ENCODE measurements at regions not wholly inside any gene's neighbourhood (a gene's known extent, or its start where the extent isn't known, plus 50 kb on each side); places are given as distances from the start of the nearest gene placed in this dataset.

DNA sequence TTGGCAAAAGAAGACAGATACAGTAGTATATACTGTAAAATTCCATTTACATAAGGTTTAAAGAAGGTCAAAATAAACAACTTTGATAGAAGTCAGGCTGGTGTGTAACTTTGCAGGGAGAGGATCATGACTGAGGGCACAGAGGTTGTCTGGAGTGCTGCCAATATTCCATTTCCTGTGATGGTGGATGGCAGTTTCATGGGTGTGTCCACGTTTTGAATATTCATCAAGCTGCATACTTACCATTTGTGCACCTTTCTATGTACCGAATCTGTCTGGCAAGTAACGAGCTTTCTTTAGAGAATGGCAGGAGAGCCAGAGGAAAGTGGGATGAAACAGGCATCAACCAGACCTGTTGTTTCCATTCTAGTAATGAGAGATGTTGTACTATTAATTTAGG, 420.5 kb upstream of the HTR2A start:
- no peak for DNase-seq

DNA sequence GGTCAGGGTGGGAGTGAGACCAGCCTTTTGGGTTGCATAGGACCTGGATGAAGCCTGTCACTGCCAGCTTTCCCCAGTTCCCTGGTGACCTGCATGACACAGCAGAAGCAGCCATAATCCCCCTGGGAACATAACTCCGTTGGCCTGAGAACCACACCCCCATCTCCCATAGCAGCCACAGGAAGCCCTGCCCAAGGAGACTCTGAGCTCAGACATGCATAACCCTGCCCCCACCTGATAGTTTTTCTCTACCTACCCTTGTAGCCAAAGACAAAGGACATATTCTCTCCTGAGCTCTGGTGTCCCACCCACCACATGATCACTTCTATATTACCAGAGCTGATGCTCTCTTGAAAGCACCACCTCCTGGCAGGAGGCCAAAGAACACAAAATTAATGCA, 413.5 kb upstream of the HTR2A start:
- no peak for DNase-seq

DNA sequence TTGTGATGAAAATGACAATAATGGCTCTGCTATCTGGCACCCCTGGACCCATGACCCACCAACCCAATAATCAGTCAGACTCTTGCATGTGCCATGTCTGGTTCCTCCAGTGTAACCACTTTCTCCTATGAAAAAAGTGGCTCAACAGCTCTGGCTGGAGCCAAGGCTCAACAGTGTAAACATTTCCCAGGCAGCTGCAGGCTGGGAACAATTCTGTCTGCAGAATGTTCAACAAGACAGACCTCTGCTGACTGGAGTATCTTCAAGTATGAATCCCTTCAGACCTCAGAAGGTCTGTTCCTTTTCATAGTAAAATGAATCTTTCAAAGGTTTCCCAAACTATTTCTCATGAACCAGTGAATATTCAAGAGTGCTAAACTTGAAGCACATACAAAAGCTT, 410.1 kb upstream of the HTR2A start:
- no peak for DNase-seq

DNA sequence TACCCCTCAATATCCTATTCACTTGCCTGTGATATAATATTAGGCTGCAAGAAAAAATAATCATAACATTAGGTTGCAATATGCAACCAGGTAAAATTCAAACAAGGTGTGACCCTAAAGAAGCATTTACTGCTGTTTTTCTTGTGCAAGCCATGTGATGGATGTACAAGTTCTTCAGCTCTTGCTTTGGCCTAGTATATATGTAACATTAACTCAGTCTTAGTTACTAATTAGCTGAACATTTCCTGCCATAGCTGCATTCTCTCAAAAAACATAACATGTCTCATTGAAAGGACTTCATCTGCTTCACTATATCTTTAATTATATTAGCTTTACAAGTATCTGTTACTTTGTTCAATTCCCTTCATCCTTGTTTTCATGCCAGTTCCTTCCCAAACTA, 406.8 kb upstream of the HTR2A start:
- no peak for DNase-seq

DNA sequence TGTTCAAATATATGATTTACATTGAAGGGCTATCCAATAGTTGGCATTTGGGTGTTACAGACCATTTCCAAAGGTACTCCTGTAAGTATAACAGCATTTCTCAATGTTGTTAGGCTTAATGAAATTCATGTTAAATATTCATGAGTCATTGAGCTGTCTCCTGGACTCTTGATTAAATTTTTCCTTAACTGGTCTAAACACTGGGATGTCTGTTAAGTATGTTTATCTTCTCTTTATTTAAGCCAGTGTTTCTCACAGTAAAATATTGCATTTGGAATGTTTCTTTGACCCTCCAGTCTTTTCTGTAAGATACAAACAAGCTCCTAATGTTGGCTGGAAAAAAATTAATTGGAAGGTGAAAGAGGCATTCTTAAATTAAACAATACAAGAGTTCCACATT, 402.5 kb upstream of the HTR2A start:
- DNase-seq, result no peak

DNA sequence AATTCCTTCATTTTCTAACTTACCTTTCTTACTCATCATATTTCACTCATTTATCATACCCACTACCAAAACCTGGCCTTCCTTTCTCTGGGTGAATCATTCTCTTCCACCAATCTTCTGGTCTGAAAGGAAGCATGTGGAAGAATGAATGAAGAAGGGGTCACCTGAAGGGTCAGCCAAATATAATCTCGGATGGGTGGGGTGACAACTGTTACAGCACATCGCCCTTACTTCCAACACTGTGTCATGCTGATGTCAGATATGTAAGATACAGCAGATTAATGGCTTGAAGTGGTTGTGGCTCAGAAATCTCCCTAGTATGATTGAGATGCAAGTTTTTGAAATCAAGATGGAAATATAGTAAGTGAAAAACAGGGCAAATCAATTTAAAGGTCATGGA, 401.7 kb upstream of the HTR2A start:
- DNase-seq, result no peak

DNA sequence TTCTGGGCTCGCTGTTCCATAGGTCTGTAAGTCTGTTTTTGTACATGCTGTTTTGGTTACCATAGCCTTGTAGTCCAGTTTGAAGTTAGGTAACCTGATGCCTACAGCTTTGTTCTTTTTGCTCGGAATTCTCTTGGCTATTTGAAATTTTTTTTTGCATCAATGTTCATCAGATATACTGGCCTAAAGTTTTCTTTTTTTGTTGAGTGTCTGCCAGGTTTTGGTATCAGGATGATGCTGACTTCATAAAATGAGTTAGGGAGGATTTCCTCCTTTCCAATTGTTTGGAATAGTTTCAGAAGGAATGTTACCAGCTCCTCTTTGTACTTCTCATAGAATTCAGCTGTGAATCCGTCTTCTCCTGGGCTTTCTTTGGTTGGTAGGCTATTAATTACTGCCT, 397.8 kb upstream of the HTR2A start:
- no peak for DNase-seq

DNA sequence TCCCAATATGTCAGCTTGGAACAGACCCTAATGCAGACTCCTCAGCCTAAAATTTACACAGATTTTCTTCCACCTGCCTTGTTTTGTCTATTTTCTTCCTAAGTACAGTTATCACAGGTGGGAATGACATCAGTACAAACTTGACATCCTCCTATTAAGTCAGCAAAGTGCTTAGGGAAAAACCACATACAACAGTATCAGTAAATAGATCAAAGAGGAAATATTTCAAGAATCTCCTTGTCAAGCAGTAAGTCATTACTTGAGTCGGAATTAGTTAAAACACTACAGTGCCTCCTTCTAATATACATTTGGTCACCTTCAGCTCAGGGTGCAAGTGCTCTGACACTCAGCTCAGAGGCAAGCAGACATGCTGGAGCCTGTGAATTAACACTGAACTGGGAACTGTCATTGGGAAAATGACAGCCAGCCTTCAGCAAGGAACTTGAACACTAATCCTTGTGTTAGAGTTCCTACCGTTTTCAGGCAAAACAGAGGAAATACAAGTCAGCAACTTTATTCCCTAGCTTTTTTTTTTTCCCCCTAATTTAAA, 394.3 kb upstream of the HTR2A start:
- no peak for DNase-seq

DNA sequence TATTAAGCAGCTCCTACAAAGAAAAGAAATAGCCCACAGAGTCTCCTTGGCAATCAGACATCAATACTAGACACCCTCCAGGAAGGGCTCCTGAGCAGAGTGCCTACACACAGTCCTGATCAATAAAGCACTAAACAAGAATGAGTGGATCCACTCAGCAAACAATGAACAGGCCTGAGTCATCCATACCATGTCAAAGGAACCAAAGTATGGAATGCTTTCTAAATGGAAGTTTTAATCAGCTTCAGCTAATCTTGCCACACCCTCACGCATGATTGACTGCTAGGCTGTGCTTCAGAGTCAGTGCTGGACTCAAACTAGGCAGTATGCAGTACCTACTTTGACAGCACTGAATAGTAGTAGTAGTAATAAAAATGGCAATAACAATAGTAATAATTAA, 392.7 kb upstream of the HTR2A start:
- no peak for DNase-seq

DNA sequence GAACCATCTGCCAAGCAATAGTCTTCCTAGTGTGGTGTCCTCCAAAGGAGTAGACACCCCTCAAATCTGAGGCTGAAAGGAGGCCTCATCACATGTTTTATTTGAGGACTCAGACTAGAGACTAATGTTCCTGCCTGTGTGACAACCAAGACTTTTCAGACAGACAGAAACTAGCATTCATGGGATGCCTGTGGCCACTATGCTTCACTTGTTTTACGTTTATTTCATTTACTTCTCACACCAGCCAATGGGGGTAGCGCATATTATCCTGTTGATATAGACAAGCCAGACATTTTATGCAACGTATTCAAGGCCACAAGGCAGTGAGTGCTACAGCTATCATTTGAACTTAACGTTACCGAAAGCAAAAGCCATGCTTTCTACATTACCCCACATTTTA, 391.7 kb upstream of the HTR2A start:
- DNase-seq, result no peak

DNA sequence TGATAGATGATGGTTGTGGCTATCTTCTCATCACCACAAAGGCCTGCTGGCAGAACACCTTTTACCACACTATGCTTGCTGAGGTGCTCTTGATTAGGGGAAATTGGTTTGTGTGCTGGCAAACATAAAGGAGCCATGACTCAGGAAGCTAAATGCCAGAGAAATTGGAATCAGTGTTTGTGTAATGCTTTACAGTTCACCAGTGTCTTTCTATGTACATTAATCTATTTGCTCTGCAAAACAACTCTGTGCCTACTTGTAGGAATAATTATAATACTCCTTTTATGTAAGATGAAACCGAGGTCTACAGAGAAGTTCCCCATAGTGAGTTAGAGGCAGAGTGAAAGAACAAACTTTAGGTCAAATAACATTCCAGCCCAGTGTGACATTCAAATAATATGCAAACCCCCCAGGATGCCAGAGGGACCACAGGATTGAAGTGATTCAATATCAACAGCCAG, 390.5 kb upstream of the HTR2A start:
- DNase-seq, result no peak

DNA sequence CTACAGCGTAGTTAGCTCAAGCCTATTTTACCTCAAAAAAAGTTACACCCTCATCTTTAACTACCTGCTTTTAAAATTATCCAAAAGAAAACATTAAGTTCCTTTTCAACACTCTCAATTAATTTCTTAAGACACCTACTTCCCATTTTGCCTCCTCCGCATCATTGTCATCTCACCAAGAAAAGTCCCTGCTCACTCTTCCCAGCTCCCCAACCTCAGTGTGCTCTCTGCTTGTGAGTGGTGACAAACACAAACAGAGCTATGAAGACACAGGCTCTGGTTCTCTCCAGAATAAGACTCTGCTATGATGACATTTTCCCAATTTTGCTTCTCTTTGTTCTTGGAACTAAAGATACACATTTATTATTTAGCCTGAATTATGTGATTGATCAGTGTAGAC, 385.1 kb upstream of the HTR2A start:
- no peak for DNase-seq

DNA sequence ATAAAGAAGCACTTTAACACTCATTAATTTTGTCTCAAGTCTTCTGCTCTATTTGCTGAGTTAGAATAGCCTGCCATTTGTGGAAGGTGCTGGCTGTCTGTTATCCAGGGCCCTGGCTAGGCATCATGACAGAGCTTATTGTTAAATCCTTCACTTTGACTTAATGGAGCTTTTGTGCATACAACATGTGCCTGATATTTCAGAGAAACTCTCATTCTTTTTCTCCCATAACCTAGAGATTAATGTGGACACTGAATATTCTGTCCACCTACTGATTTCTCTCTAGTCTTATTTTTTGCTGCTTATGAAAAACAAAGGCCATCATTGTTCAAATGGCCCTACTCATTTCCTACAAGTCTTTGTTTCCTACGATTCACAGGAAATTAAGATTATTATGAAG, 383.1 kb upstream of the HTR2A start:
- DNase-seq, result no peak

DNA sequence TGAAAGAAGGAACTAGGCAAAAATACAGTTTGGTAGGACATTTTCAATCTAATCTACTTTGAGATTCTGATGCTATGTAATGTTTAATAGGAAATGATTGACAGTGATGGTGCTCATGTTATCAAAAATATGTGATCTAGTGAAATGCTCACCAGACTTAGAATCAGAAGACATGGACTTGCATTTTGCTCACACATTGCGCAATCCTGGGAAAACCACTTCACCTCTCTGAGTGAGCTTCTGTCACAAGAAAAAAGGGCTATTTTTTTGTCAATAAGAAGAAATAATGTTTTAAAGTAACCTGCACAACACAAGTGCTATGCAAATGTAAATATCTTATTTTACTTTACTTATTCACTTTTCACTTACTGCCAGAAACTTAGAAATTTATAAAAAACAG, 380.9 kb upstream of the HTR2A start:
- no peak for DNase-seq

DNA sequence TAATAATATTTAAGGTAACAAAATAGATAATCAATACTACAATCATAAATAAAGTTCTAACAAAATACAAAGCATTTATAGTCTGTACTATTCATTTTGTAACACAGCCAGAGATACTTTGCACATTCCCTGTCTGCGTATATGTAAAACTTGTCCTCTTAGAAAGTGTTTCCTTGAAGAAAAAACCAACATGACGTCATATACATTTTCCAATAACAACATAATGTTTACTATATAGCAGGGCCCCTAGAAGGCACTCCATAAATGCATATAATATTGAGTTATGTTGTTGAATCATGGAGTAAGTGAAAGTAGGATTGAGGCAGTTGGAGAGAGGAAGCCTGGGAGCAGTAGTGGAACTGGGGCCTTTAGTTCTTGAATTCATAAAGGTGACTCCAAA, 371.4 kb upstream of the HTR2A start:
- no peak for DNase-seq

DNA sequence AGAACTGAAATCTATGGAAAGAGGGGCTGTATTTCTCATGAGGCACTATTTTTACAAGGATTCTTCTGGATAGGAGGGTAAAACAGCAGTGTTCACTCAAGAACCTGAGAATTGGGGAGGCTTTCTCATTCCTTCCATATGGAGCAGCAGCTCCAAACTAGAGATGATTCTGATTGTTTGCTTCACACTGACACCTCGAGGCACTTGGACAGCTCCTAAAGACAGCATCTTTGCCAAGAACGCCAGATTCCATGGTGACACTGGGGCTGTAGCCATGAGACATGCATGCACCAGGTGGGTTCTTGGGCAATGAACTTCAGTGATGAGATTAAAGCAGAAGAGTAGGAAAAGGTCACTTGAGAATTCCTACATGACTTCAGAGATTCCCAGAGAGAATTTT, 361.5 kb upstream of the HTR2A start:
- DNase-seq, result no peak

DNA sequence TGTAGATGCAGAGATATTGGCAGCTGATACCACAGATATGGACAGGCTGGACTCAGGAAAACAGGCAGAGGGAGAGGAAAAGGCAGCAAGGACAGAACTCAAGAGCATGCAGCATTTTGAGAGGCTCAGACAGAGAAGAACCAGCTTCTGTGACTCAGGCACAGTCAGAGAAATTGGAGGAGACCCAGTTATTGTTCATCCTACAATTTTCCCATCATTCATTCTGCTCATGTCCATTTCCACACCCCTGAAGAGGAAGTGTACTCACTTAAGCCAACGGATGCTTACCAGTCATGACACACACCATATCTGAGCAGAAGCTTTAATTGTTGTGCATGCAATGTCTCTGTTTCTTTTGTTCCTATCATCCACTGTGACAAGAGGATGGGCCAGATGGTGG, 359.8 kb upstream of the HTR2A start:
- no peak for DNase-seq

DNA sequence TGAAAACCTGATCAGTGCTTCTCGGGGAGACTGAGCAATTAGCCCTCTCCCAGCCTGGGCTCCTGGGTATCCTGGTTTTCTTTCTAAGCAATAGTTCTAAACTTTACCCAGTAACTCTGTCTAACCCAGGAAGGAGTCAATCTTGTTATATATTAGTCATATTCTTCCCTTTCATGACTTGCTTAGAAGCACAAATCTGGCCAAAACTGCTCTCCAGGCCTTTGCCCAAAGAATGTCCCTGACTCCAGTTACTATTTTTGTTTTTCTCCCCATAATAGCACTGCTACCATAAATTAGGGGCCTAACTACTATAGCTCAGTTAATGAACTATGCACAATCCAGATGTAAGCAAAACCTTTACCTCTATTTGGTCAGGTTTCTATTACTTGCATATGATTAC, 355.8 kb upstream of the HTR2A start:
- DNase-seq, result no peak

DNA sequence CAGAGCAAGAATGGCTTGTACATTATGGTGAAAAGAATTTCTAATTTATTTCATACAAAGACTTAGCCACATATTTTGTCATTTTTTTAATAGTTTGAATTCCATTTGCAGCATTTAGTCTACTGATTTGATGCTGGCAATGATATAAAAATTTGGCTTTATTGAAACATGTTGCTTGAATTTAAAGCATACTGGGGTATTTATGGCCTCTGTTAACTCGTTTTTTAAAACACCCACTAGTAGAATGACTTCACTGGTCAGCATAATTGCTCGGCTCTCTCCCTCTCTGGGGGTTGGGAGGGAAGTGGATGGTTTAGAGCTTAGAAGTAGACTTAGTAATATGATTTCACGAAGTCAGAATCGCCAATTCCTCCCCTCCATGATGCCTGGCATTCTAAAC, 354.9 kb upstream of the HTR2A start:
- DNase-seq, result no peak

DNA sequence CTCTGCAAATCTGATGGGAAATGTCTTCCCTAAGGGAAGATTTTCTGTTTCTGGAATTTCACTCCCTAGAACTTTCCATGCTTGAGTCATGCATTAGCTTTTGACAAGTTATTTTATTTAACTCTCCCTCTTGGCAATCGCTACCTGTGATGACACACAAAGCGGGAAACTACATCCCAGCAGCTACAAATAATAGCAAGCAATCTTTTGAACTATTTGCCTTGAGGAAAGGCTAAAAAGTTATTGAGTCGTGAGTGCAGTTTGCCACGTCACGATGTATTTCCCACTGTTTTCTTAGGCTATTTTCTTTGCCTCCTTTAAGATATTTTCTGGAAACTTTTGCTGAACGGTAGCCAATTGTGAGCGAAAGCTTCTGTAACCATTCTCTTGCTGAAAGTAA, 353.3 kb upstream of the HTR2A start:
- no peak for DNase-seq

DNA sequence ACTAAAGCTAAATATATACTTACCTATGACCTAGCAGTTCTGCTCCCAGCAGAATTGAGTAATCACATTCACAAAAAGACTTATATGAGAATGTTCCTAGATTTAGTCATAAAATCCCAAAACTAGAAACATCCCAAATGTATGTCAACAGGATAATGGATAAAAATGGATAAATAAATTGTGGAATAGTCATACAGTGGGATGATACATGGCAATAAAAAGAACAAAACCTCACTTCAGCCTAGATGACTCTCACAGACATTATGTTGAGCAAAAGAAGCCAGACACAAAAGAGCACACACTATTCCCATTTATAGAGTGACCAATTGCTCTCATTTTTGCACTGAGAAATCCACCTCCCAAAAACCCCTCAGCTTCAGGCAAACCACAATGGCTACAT, 352.4 kb upstream of the HTR2A start:
- DNase-seq, result no peak

DNA sequence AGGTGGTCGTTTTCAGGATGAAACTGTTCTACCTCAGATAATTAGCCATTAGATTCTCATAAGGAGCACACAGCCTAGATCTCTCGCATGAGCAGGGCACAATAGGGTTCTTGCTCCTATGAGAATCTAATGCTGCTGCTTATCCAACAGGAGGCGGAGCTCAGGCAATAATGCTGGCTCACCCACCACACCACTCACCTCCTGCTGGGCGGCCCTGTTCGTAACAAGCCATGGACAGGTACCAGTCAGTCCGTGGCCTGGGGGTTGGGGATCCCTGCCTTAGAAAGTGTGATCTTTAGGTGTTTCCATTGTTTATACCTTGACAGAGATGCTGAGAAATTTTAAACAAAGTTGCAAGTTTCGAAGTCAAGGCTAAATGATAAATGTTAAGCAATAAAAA, 344.6 kb upstream of the HTR2A start:
- DNase-seq, result no peak

DNA sequence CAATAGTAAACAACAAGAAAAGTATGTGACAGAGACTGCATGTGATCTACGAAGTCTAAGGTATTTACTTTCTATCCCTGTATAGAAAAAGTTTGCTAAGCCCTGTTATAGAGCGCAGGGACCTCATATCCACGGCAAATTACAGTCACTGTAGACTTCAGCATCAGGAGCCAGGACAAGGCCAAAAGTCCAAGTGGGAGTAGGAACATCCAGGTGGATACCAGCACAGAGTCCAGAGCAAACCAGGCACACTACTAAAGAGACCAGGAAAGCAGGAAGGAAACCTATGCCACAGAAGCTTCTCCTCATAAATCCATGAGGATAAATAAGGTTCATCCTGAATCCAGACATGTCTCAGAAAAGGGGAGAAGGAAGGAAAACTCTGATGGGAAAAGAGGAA, 342.2 kb upstream of the HTR2A start:
- DNase-seq, result no peak

DNA sequence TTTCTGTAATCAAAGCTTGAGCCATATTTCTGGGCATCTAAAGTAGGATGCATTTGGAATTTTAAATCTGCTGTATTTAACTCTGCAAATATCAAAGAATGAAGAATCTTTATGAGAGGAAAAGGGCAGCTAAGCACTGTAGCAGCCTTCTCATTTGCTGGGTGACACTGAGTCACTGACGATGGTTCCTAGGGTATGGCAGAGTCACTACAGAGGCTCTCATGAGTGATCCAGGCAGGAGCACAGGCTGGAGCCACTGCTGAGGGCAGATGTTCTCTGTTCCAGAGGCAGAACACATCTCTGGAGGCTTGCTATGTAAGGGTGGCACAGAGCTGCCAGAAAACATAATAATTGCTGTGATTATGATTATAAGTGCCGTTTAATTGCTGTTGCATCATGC, 340.7 kb upstream of the HTR2A start:
- DNase-seq, result no peak

DNA sequence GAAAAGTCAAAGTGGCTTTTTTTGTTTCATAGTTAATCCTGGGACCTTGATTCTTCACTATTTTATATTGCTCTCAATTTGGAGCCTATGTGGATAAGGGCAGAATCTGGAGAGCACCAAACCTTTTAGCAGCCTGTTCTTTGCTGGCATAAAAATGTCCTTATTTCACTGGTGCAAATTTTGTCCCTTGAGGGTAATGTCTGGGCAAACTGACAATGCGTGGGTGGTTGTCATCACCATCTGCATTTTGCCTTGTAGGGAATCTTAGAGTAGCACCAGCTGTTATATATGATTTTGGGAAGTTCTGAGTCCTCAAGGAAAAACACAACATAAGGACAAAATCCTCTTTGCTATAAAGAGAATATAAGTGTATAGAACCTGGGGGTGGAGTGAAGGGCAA, 336.9 kb upstream of the HTR2A start:
- peak in 1 of 2 donors; percentile 55 for DNase-seq

DNA sequence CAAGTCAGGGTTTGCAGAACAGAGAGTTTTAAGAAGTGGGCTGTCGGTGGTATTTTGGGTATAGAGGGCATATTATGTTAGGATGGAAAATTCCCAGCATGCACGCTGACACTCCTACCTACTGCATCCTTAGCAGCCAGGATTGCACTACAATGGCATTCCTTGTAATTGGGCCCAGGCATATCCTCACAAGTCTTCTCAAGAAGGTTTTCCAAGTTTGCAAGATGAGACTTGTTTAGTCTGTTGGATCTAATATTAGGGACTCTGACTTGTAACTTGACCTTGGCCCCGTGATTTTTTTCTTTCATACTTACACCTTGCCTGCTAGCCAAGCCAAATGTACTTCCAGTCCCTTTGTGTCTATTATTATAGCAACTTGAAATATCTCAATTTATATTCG, 335.7 kb upstream of the HTR2A start:
- DNase-seq, result no peak

All from hippocampal formation (tissue), 2 donors.